CD4-positive, alpha-beta T cell treated with Interleukin-17A for 4 hours (primary cell): ENCODE measurements at regions not wholly inside any gene's neighbourhood (a gene's known extent, or its start where the extent isn't known, plus 50 kb on each side); places are given as distances from the start of the nearest gene placed in this dataset.

Experiments used
- DNase-seq: peaks from one replicate; pipeline ENCODE4 v3.0.0-alpha.2; 2020; ENCODE audit warnings: mixed read lengths

DNA sequence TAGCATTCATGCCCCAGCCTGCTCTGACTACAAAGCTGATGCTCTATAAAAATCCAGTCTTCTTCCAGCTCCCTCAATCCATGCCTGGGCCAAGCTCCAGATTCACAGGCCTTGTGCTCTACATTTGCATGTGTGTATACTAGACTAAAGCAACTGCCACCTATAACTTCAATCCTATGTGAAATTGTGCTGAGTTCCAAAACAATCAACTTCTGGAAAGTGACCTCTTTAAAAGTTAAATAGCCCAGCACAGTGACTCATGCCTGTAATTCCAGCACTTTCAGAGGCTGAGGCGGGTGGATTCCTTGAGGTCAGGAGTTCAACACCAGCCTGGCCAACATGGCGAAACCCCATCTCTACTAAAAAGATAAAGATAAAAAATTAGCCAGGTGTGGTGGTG is 114.3 kb upstream of the ZC3H12C start:
- no peak for DNase-seq

DNA sequence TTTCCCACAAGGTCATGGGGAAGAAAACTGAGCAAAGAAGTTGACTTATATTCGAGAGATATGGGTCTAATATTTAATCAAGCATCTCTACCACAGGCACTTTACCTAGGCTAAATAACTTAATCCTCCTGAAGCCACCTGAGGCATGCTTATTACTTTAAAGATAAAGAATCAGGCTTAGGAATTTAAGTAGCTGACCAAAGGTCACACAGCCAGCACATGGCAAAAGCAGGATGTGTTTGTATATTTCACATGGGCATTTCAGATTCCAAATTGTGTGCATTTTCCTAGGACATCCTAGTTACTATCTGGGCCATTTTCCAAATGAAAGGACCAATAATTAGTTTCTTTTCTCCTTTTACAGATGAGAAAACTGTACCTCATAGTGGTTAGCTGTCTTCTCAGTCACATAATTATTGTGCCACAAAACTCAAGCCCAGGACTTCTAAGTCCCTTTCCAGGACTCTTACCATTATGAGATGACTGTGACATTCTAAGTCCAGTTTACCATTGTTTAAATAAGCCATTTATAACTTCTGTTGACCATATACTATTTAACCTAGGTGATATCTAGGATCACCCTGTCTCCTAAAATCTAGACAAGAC is 112.1 kb upstream of the ZC3H12C start:
- DNase-seq: no peak

DNA sequence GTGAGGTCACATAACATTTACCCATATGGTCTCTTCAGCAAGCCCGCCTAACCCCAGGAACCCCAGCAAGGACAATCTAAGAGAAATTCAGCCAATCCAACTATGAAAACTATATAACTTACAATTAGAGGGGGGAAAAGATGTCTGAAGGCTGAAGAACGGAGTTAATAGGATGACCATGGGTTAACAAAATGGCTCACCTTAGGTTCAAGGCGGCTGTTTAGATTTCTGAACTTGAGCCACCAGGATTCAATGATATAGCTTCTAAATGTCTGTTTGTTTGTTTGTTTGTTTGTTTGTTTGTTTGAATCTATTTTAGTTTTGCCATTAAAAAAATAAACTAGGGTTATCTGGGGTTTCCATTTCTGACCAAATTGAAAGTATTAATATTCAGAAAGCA is 109.8 kb upstream of the ZC3H12C start:
- no peak for DNase-seq

DNA sequence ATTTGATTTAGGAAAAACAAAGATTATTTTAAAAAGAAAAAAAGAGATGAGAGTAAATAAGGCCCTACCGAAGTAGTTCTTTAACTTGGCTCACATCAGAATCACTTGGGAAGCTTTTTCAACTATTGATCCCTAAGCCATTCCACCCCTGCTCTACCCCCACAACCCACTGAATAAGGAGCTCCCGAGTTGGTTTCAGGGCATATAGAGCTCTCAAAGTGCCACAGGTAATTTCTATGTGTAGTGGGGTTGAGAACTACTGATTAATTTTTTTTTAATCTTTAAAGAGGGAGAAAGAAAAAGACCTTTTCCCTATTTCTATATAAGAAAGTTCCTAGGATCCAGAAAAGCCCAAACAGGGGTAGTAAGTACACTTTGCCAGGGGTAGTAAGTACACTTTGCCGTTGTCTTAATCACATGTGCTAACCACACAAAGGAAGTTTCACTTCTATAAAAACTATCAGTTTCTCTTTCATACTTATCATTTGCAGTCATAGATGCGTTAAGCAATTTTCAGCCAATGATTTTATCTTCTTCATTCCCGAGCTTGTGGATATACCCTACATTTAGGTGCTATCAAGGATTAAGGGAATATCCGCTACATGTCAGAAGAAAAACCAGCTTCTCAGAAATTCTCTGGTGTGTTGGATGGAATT is 108.4 kb upstream of the ZC3H12C start:
- no peak for DNase-seq

DNA sequence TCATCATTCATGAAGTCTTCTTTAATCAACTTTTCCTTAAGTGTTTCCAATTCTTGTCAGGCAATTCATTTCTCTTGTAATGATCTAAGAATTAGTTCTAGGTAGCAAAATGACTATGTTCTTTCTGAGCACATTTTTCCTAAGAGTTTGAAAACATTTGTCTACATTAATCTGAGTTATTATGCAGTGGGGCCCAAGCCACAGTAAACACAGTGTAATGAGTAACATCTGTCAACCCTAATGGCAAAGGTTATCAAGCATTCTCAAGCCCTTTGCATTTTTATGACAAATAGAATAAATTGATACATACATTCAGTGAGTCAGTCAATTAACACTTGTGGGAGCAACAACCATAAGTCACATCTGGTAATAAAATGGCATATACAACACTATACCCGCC is 106.7 kb upstream of the ZC3H12C start:
- no peak for DNase-seq

DNA sequence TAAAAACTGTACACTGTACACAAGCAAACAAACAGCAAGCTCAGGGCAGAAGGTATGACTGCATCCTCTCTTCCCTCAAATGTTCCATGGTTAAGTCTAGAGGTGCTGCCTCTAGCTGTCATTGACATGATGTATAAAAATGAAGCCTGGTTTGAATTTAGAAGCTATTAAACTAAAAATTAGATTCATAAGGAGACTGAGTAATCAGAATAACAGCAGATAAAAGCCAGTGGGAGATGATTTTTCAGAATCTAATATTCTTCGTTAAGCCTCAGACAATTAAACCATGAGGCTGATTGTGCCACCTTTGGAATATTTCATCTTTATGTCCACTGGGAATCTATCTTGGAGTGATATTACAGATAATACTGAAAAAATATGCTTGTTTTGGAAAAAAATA is 101.4 kb upstream of the ZC3H12C start:
- no peak for DNase-seq

DNA sequence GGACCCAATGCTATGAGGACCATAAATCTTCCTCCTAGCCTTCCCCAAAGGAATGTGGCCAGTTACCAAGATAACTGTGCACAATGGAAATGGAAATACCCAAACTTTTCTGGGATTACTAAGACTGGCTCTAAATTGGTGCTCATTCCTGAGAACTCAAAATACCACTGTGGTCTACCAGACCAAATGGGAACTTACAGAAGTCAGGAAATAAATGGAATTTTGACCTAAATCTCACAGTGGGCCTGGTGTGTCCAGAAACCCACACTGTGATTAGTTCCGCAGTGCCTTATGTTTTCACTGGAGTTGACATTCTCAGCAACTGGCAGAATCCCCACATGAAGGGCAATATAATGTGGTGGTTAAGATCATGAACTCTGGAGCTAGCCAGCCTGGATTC is 99.4 kb upstream of the ZC3H12C start:
- no peak for DNase-seq

DNA sequence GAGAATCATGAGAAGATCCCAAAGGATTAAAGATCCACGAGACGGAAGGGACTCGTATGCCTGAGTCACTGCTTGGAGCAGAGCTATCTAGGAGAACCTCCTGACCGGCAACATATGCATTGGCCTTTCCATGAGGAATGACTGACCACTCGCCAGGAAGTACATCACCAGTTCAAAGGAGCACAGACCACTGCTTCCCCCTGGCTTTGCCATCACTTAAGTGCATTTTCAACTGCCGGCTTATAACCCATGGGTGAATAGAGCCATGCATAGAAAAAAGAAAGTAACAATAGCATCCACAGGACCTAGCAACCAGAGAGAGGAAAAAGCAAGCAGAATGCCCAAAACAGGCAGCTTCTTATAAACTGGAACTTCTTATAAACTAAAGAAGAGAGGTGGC is 98.3 kb upstream of the ZC3H12C start:
- no peak for DNase-seq

DNA sequence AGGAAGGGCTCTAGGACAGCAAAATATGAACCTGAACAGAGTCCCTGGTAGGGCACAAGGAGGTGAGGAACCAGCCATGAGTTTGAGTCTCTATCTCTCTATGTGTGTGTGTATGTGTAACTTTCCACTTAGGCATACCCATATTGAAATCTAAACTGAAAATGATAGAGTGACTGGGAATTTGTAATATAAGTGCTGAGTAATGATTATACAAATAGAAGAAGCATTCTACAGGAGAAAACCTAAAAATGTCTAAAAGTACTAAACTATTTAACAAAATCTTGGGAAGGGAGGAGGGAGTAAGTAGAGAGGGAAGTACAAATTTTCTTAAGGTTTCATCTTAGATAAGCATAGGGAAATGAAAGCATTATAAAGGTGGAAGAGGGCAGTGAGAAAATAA is 97.1 kb upstream of the ZC3H12C start:
- DNase-seq: no peak

DNA sequence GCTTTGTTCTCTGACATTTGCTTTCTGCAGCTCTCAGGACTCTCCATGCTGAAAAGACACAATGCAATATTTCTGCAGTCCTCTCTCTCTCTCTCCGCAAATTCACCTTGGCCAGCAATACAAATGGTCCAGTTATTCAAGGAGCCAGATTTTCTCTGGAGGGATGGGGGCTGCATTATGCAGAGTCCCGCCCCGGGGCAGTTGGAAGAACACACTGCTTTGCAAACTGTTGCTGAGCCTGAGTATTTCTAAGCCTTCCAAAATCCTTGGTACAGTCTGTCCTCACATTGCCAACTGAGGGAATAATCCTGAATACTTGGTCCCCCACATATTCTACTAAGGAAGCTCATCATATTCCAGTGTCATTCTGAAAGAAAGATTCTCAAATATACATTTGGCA is 94.3 kb upstream of the ZC3H12C start:
- DNase-seq: no peak

DNA sequence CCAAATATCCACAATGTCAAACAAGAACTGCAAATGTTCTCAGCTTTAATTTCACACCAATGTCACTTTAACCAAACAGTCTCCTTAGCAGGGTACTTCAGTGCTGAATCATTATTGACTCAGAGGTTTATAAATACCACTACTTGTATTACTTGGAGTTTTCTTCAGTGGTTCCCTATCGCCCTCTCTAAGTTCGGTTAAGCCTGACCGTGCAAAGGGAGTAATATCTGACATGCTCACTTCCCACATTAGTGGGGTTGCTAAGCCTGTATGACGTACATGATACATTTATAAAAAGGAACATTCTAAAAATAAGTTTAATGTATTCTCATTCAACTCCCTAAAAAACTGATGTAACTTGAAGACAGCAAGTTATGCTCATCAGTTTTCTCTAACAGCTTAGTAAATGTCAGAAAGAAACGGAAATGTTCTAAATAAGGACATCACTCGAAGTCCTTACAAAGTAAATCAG is 93.1 kb upstream of the ZC3H12C start:
- no peak for DNase-seq

DNA sequence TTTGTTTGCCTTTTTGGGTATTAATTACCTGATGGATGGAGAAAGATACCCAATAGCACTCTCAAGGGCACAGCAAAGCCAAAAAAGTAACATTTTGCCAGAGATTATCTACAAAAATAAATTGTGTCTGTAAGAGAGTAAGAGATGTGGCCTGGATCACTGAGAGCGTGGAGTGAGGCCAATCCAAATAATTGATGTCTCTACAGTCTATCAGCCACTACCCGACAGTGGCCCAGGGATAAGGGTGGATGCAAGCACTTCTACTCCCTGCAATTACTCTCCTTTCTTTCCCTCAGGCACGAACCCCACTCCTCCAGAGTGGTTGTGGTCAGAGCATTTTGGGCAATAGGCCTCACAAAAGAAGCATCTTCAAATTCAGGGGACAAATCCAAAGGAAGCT is 92.3 kb upstream of the ZC3H12C start:
- DNase-seq: no peak

DNA sequence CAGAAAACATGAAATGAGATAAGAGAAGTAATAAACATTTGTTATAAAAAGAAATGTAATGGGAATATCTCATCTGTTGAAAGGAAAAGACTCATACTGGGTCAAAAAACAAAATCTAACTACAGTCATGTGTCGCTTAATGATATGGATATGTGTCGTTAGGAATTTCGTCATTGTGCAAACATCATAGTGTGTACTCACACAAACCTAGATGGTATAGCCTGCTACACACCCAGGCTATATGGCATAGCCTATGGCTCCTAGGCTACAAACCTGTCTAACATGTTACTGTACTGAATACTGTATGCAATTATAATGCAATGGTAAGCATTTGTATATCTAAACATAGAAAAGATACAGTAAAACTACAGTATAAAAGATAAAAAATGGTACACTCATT is 89.8 kb upstream of the ZC3H12C start:
- DNase-seq: no peak

DNA sequence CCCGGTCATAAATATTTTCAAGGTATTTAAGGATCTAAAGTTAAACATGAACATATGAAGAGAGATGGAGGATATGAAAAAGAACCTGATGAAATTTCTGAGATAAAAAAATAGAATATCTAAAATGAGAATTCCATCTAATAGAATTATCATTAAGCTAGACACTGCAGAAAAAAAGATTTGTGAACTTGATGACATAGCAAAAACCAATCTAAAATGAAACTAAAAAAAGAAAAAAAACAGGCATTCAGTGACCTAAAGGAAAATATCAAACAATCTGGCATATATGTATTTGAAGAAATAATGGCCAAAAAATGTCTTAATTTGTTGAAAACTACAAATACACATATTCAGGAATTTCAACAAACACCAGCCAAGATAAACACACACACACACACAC is 81.6 kb upstream of the ZC3H12C start:
- no peak for DNase-seq

DNA sequence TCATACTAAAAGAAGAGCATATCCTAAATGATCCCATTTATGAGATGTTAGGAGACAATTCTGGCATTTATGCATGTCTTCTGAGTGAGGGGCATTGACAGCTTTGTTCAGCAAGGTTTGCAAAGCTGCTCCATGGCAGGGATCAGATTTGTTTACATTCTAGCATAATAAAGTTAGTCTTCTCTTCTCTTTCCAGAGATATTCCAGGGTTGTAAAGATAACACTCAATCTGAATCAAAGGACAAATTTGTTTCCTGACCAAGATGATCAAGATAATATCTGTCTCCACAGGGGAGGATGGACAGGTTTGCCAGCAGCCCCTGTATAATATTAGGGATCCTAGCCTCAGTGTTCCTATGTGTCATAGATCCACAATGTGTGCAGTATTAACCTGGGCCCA is 77.5 kb upstream of the ZC3H12C start:
- no peak for DNase-seq

DNA sequence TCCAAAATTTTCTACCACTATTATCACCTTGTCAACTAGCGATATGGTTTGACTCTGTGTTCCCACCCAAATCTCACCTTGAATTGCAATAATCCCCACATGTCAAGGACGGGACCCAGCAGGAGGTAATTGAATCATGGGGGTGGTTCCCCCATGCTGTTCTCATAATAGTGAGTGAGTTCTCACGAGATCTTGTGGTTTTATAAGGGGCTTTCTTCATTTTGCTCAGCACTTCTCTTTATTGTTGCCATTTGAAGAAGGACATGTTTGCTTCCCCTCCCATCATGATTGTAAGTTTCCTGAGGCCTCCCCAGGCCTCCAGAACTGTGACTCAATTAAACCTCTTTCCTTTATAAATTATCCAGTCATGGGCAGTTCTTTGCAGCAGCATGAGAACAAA is 73.5 kb upstream of the ZC3H12C start:
- DNase-seq: no peak

DNA sequence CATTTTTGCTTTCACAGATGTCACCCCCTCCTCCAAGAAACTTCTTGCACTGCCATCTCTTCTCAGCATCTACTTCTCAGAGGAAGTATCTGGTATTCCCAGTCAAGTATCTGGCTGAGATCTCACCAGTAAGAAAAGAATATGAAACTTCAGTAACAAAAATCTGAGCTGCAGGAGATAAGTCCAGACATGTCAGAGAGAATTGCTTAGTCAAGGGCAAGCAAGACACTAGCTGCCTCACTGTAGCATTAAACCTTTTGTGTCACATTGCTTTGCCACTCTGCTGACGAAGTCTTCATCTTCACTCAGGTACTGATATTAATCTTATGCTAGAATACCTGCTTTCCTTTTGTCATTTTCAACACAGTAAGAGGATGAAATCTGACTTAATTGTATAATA is 70.6 kb upstream of the ZC3H12C start:
- DNase-seq: no peak

DNA sequence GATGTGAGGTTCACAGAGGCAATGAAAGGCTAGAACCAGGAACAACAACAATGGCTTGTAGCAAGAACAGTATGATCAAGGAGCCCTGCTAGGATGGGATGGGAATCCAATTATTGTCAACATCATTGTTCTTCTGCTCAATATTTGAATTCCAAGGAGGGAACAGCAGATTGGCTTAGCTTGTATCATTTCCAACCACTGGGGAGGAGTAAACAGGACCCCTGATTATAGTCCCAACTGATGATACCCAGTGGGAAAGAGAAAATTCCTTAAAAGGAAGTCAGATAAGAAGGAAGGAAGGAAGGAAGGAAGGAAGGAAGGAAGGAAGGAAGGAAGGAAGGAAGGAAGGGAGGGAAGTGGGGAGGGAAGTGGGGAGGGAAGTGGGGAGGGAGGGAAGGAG is 69.5 kb upstream of the ZC3H12C start:
- no peak for DNase-seq

DNA sequence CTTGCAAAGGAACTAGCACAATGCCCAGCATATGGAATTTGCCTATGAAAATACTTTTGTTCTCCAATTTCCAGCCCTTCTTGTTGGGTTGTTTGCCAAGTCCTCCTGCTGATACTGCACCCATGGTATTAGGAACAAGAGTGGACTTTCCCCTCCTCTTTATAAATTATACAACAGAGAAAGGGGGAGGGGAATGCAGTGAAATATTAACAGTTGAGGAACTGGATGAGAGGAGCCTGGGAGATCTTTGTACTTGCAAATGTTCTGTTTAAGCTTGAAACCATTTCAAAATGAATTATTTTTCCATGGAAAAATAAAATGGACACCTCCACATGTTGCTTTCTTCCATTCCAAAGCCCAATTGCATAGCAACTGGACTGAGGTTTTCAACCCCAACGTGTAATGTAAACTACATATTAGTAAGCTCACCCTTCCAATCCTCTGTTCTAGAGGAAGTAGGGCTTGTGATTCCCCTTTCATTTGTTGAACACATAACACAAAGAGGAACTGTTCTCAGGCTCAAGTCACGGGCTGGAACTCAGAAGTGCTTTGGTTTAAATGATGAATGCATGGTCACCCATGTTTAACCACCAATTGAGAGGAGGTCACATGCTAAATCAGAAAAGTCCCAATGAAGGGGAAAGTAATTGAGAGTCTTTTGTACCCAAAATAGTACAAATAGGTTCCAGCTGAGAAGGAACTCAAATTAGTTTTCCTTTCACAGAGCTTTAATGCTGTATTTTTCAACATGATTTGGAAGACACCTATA is 66.2 kb upstream of the ZC3H12C start:
- DNase-seq: no peak

DNA sequence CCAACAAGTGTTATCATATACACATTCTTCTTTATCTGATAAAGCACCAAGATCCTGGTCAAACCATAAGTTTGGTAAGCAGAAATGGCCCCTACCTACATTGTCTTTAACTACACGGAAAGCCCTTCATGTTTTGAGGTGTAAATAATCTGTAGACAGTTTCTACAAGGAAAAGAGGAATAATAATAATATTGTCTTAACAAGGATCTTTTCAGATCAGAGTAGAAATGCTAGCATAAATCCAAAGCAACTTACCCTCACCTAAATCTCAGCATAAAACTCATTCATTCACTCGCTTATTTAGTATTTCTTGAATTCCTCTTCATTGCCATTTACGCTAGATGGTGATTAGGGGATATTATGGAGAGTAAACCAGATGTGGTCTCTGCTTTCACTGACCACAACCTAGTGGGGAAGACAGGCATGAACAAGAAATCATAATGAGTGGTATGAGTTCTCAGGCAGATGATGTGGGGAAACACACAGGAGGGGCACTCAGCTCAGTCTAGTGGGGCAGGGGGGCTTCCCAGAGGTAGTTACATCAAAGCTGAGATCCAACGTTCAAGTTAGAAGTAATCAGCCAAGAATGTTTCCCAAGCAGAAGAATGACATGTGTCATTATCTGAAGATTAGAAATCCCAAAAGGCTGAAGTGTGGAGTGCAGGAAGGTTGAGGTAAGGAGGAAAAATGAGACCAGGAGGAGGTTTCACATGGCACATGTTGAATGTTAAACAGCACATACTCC is 65.4 kb upstream of the ZC3H12C start:
- DNase-seq: no peak

DNA sequence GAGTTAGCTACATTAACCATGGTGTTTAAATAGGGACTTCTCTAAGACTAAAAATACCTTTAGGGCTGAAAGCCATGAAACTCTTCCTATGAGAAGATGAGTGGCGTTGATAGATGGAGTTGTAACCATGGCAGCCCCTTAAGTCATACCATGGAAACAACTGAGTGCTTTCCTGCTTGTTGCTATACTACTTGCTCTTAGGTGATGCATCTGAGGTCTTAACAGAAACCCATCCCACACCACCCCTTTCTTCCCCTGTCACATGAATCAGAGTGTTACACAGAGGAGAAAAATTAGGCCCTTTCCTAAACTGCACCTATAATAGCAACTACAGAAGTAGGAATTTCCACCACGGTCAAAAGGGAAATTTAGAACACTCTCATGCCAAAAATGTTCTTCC is 64.3 kb upstream of the ZC3H12C start:
- DNase-seq: no peak

DNA sequence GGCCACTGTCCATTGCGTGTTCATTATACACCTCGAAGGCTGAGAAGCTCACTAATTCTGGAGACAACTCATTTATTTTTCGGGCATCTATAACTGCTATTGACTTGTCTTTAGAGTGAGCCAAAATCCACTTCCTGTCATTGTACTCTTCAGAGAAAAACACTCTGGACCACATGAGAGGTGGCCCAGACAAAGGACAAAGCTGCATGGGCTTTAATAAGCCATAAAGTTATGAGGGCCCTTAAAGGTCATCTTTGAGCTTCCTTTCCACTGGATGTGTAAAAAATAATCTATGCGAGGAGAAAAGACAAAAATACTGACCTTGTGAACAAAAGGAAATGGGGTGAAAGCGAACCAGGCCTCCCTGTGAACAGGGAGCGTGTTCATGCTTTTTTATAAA is 63.5 kb upstream of the ZC3H12C start:
- no peak for DNase-seq

DNA sequence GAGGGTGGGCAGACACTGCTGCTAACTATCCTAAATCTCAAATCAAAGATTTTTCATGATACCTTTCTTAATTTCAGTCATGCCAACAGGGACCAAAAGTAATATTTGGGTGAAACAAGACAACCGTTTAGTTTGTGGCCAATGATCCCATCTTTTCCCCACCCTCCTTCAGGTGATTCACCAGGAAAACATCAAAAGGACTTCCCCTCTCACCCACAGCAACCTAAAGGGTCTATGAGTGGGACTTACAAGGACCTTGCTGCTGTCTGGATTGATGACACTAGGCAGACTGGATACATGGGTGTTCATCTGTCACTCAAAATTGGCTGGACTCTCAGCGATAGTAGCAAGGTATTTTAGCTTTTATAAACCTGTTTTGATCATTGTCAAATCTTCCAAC is 62.0 kb upstream of the ZC3H12C start:
- DNase-seq: no peak

DNA sequence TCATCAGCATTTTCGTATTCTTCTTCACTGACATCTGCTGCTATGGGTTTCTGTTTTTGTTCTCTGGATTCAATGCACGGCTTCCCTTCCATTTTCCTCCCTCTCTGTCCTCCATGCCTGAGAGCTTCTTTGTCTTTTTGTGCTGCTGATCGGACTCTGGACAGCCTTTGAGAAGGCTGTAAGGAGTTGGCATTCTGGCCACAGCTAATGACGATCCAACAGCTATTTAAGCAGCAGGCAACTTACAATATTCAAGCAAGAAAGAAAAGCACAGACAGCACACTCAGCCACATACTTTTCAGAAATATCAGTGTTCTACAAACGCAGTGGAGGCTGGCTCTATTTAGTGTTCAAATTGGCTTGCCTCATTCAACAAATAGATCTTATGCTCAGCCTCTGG is 60.9 kb upstream of the ZC3H12C start:
- DNase-seq: no peak
